Endothelial cell of umbilical vein (primary cell): ENCODE measurements at regions not wholly inside any gene's neighbourhood (a gene's known extent, or its start where the extent isn't known, plus 50 kb on each side); places are given as distances from the start of the nearest gene placed in this dataset.

Experiments used
- BruUV-seq: library from RNA; stranded (reverse); fragments of 400-500 nt; replicated peaks from 2 replicates; lab custom pipeline; 2021; lab: Mats Ljungman, UMichigan
- CTCF ChIA-PET: fragments of 300-600, 350-600 bp; sonication (Branson Sonifier 250); formaldehyde crosslinking; loops from one replicate; lab custom pipeline; 2021; ENCODE audit warnings: antibody characterized with exemption, inconsistent platforms; lab: Charles Lee
- POLR2A ChIA-PET: fragments of 300-600, 350-600 bp; sonication (Branson Sonifier 250); formaldehyde crosslinking; loops from one replicate; lab custom pipeline; 2021; ENCODE audit warnings: antibody characterized with exemption, inconsistent platforms; lab: Charles Lee
- DNase-seq: peaks from one replicate; pipeline ENCODE4 v3.0.0-alpha.2; 2011; ENCODE audit warnings: low read depth, low spot score
- FAIRE-seq: peaks from 2 replicates; lab custom pipeline; 2011; peaks lifted over from hg19 to GRCh38; lab: Jason Lieb, UNC
- H2AFZ ChIP-seq: 2 replicates; pipeline ENCODE4 v1.6.0; 2012; ENCODE audit warnings: low read depth, low read length, control low read depth, inconsistent platforms
- H3K27ac ChIP-seq: 2 replicates; pipeline ENCODE4 v1.5.1; 2011; ENCODE audit warnings: low read depth, mild to moderate bottlenecking, control low read depth, low read length, moderate library complexity; ENCODE audit not compliant: insufficient read depth
- H3K27me3 ChIP-seq, 2 experiments: 2 replicates each; pipeline versions ENCODE4 v1.6.0 to v1.6.1; 2011; ENCODE audit warnings: low read length in 2 of 2, mixed read lengths in 1 of 2; ENCODE audit not compliant: control insufficient read depth in 2 of 2, insufficient read depth in 2 of 2
- H3K36me3 ChIP-seq, 2 experiments: 2 replicates in 1 of 2; 3 replicates in 1 of 2; pipeline ENCODE4 v1.5.1; 2011; ENCODE audit warnings: low read length in 2 of 2, mild to moderate bottlenecking in 1 of 2, moderate library complexity in 1 of 2; ENCODE audit not compliant: control insufficient read depth in 2 of 2, insufficient read depth in 2 of 2; ENCODE audit errors: extremely low read depth in 1 of 2
- H3K4me1 ChIP-seq: 3 replicates; pipeline ENCODE4 v1.5.1; 2011; ENCODE audit warnings: mild to moderate bottlenecking, low read length; ENCODE audit not compliant: control insufficient read depth, insufficient read depth; ENCODE audit errors: extremely low read depth
- H3K4me2 ChIP-seq: 2 replicates; pipeline ENCODE4 v1.6.1; 2011; ENCODE audit warnings: low read length, control low read depth, mixed read lengths; ENCODE audit not compliant: insufficient read depth
- H3K4me3 ChIP-seq, 3 experiments: fragments of 200-600 bp in 1 of 3; sonication (generic), shearing (Covaris generic) in 1 of 3; replicated peaks in 1 of 3; 2 replicates each; pipeline ENCODE4 v1.5.1; 2011 to 2016; ENCODE audit warnings: control low read depth in 3 of 3, low read length in 3 of 3, mild to moderate bottlenecking in 2 of 3, inconsistent platforms in 1 of 3, low read depth in 1 of 3, moderate library complexity in 1 of 3; ENCODE audit not compliant: insufficient read depth in 1 of 3
- H3K79me2 ChIP-seq: 2 replicates; pipeline ENCODE4 v1.6.0; 2012; ENCODE audit warnings: low read length, inconsistent platforms; ENCODE audit not compliant: control insufficient read depth, insufficient read depth
- H3K9ac ChIP-seq: replicated peaks from 2 replicates; pipeline ENCODE3; 2011; ENCODE audit warnings: low read length, control low read depth; ENCODE audit not compliant: insufficient read depth; ENCODE audit errors: extremely low read depth
- H3K9me1 ChIP-seq: replicated peaks from 3 replicates; pipeline ENCODE4 v1.6.0; 2011; ENCODE audit warnings: mild to moderate bottlenecking, low read length; ENCODE audit not compliant: control insufficient read depth, insufficient read depth; ENCODE audit errors: extremely low read depth
- H3K9me3 ChIP-seq: replicated peaks from 2 replicates; pipeline ENCODE4 v1.5.1; 2012; ENCODE audit warnings: low read length, inconsistent platforms; ENCODE audit not compliant: control insufficient read depth, insufficient read depth
- H4K20me1 ChIP-seq: replicated peaks from 2 replicates; pipeline ENCODE3; 2011; ENCODE audit warnings: mild to moderate bottlenecking, low read length; ENCODE audit not compliant: control insufficient read depth, insufficient read depth; ENCODE audit errors: extremely low read depth
- CTCF ChIP-seq, 2 donors: IDR thresholded peaks; 1 replicate in 1 of 2; 2 replicates in 1 of 2; pipeline ENCODE4 v1.5.1; 2011; ENCODE audit warnings: low read length in 2 of 2, mild to moderate bottlenecking in 2 of 2, moderate library complexity in 2 of 2, control low read depth in 1 of 2, inconsistent platforms in 1 of 2, low read depth in 1 of 2; ENCODE audit not compliant: insufficient read depth in 1 of 2; ENCODE audit errors: extremely low read depth in 1 of 2
- EZH2 ChIP-seq: IDR thresholded peaks from 2 replicates; pipeline ENCODE4 v1.6.1; 2012; ENCODE audit warnings: borderline replicate concordance, low read depth, mild to moderate bottlenecking, moderate library complexity, low read length, inconsistent platforms; ENCODE audit not compliant: severe bottlenecking
- FOS ChIP-seq: IDR thresholded peaks from 2 replicates; pipeline ENCODE4 v1.6.1; 2011; ENCODE audit warnings: mild to moderate bottlenecking, low read length, moderate library complexity, borderline replicate concordance; ENCODE audit not compliant: insufficient read depth
- GATA2 ChIP-seq: IDR thresholded peaks from 2 replicates; pipeline ENCODE4 v1.7.0; 2011; ENCODE audit warnings: low read depth, mild to moderate bottlenecking, moderate library complexity, mixed read lengths, low read length; ENCODE audit not compliant: insufficient read length, insufficient read depth
- JUN ChIP-seq: IDR thresholded peaks from 2 replicates; pipeline ENCODE4 v1.6.1; 2011; ENCODE audit warnings: borderline replicate concordance, low read depth; ENCODE audit not compliant: insufficient read length, insufficient read depth
- MAX ChIP-seq: IDR thresholded peaks from 2 replicates; pipeline ENCODE4 v1.6.1; 2011; ENCODE audit not compliant: insufficient read depth, insufficient read length
- MYC ChIP-seq: IDR thresholded peaks from one replicate; pipeline ENCODE4 v1.6.1; 2011; ENCODE audit warnings: mild to moderate bottlenecking, low read depth, low read length
- POLR2A ChIP-seq: IDR thresholded peaks from 2 replicates; pipeline ENCODE4 v1.6.1; 2012; ENCODE audit warnings: low read depth, mild to moderate bottlenecking, control low read depth, low read length
- POLR2AphosphoS5 ChIP-seq: IDR thresholded peaks from 2 replicates; pipeline ENCODE4 v1.6.1; 2012; ENCODE audit warnings: low read depth, mild to moderate bottlenecking, control low read depth, low read length, moderate library complexity; ENCODE audit not compliant: insufficient read depth
- dilution Hi-C: fragments of 300-500 bp; cut with MboI; formaldehyde crosslinking; loops from one replicate; pipeline ENCODE4 v1.15.0; 2019; ENCODE audit warnings: low sequenced_read_pairs; ENCODE audit not compliant: extremely low pct_ligation_motif_present
- intact Hi-C: fragments of 100-400 bp; cut with micrococcal nuclease; formaldehyde crosslinking; loops from one replicate; pipeline ENCODE4 v1.10.0; 2022

- Histone ChIP-seq H3K27me3 (no peaks in the 10 kb centered on the region), H4K20me1 (no peaks in the 10 kb centered on the region), H2AFZ (no peak overlapping the region), H3K9me3 (peaks cover 4% of the 10 kb centered on the region), H3K4me3 (no peak overlapping the region), H3K9ac (no peak overlapping the region), H3K9me1 (no peaks in the 10 kb centered on the region), H3K4me2 (no peak overlapping the region), H3K4me1 (no peaks in the 10 kb centered on the region), H3K36me3 (no peaks in the 10 kb centered on the region), H3K79me2 (no peaks in the 10 kb centered on the region), H3K27ac (no peak overlapping the region)
- dilution Hi-C loops (no loop called here), intact Hi-C loops (no loop called here)
- ChIA-PET CTCF (no interaction called here), POLR2A (no interaction called here)
- BruUV-seq: no TSS peak
- no peak for FAIRE-seq
- DNase-seq: no peak
- no peak for TF ChIP-seq POLR2A
These were observed 444.2 kb upstream of the CYLC2 start for GRCh38 chr9:102550886-102551285.

GRCh38 chr9:102550266-102550665 is 444.9 kb upstream of the CYLC2 start:
- FAIRE-seq (no peak), DNase-seq (no peak)
- CTCF ChIA-PET: no interaction called here
- Histone ChIP-seq H3K27me3 (no peaks in the 10 kb centered on the region), H3K9ac (no peak overlapping the region), H4K20me1 (no peaks in the 10 kb centered on the region), H3K27ac (no peak overlapping the region), H3K4me2 (no peak overlapping the region), H3K9me3 (peaks cover 4% of the 10 kb centered on the region), H3K4me1 (no peaks in the 10 kb centered on the region), H3K79me2 (no peaks in the 10 kb centered on the region), H3K9me1 (no peaks in the 10 kb centered on the region), H3K4me3 (no peak overlapping the region), H3K36me3 (no peaks in the 10 kb centered on the region), H2AFZ (no peak overlapping the region)
- intact Hi-C loops (no loop called here), dilution Hi-C loops (no loop called here)
- BruUV-seq: no TSS peak
- POLR2A ChIA-PET: no interaction called here
- TF ChIP-seq CTCF (IDR thresholded peaks at IDR 0.05; ENCODE audit: extremely low read depth in 1 of 2, insufficient read depth in 1 of 2, low read depth in 1 of 2, low read length in 2 of 2): no peak
- no peak for TF ChIP-seq MYC
- TF ChIP-seq POLR2AphosphoS5: no peak
- TF ChIP-seq POLR2A: no peak
- TF ChIP-seq GATA2: no peak
- TF ChIP-seq FOS: no peak
- no peak for TF ChIP-seq EZH2
- no peak for TF ChIP-seq MAX
- no peak for TF ChIP-seq JUN
